ENCODE measurements at regions not wholly inside any gene's neighbourhood (a gene's known extent, or its start where the extent isn't known, plus 50 kb on each side); places are given as distances from the start of the nearest gene placed in this dataset.

- H3K79me2 ChIP-seq (replicated peaks; ENCODE audit: insufficient read depth, low read length) = no peaks in the 10 kb centered on the region
- no peaks in the 10 kb centered on the region for H3K27me3 ChIP-seq (ENCODE audit: insufficient read depth, low read depth, low read length)
- no peaks in the 10 kb centered on the region for H4K20me1 ChIP-seq (ENCODE audit: insufficient read depth)
- H3K27ac ChIP-seq (ENCODE audit: low read length) = no peak overlapping the region
- no peak overlapping the region for H3K4me3 ChIP-seq (ENCODE audit: low read length)
- no peak overlapping the region for H3K4me2 ChIP-seq (ENCODE audit: low read length)
- no peaks in the 10 kb centered on the region for H3K9me2 ChIP-seq (ENCODE audit: insufficient read depth, low read length)
- H2AFZ ChIP-seq (ENCODE audit: low read depth, low read length) = no peak overlapping the region
- H3F3A ChIP-seq (ENCODE audit: insufficient read depth, low read length, poor library complexity, severe bottlenecking) = no peaks in the 10 kb centered on the region
- H3K36me3 ChIP-seq (ENCODE audit: insufficient read depth, low read length) = no peaks in the 10 kb centered on the region
- TF ChIP-seq POLR2AphosphoS5 (IDR thresholded peaks at IDR 0.05) (no peak), REST (IDR thresholded peaks at IDR 0.05; ENCODE audit: borderline replicate concordance) (no peak), MXI1 (conservative IDR thresholded peaks at IDR 0.05; ENCODE audit: poor library complexity, severe bottlenecking) (no peak), EZH2 (IDR thresholded peaks at IDR 0.05; ENCODE audit: borderline replicate concordance, insufficient read depth, low read length, poor library complexity, severe bottlenecking) (no peak), RAD21 (conservative IDR thresholded peaks at IDR 0.05) (no peak)
- no peak overlapping the region for H3K9ac ChIP-seq (ENCODE audit: low read length)
- no peaks in the 10 kb centered on the region for H3K9me3 ChIP-seq (ENCODE audit: low read length)
These were observed 171.9 kb downstream of the EN1 start for GRCh38 chr2:118675531-118675930.

- H3K9ac ChIP-seq (ENCODE audit: low read length) = no peak overlapping the region
- H3K9me3 ChIP-seq (ENCODE audit: low read length) = no peaks in the 10 kb centered on the region
- H4K20me1 ChIP-seq (ENCODE audit: insufficient read depth) = no peaks in the 10 kb centered on the region
- H3K27ac ChIP-seq (ENCODE audit: low read length) = no peak overlapping the region
- H2AFZ ChIP-seq (ENCODE audit: low read depth, low read length) = no peak overlapping the region
- H3K9me2 ChIP-seq (ENCODE audit: insufficient read depth, low read length) = no peaks in the 10 kb centered on the region
- H3F3A ChIP-seq (ENCODE audit: insufficient read depth, low read length, poor library complexity, severe bottlenecking) = no peaks in the 10 kb centered on the region
- H3K4me3 ChIP-seq (ENCODE audit: low read length) = no peak overlapping the region
- H3K27me3 ChIP-seq (ENCODE audit: insufficient read depth, low read depth, low read length) = no peaks in the 10 kb centered on the region
- no peaks in the 10 kb centered on the region for H3K36me3 ChIP-seq (ENCODE audit: insufficient read depth, low read length)
- H3K4me2 ChIP-seq (ENCODE audit: low read length) = no peak overlapping the region
- no peaks in the 10 kb centered on the region for H3K79me2 ChIP-seq (replicated peaks; ENCODE audit: insufficient read depth, low read length)
- TF ChIP-seq POLR2AphosphoS5 (IDR thresholded peaks at IDR 0.05) (no peak), TAF1 (IDR thresholded peaks at IDR 0.05; ENCODE audit: low read depth) (no peak), MXI1 (conservative IDR thresholded peaks at IDR 0.05; ENCODE audit: poor library complexity, severe bottlenecking) (no peak), CTCF (IDR thresholded peaks at IDR 0.05; ENCODE audit: poor library complexity, severe bottlenecking) (no peak), REST (IDR thresholded peaks at IDR 0.05; ENCODE audit: borderline replicate concordance) (no peak), EZH2 (IDR thresholded peaks at IDR 0.05; ENCODE audit: borderline replicate concordance, insufficient read depth, low read length, poor library complexity, severe bottlenecking) (no peak), SMC3 (conservative IDR thresholded peaks at IDR 0.05; ENCODE audit: poor library complexity) (no peak), RAD21 (conservative IDR thresholded peaks at IDR 0.05) (no peak), EP300 (conservative IDR thresholded peaks at IDR 0.05; ENCODE audit: poor library complexity, severe bottlenecking) (no peak)
These were observed 174.8 kb downstream of the EN1 start for GRCh38 chr2:118672571-118673158.
